A549 (cell line): ENCODE measurements at regions not wholly inside any gene's neighbourhood (a gene's known extent, or its start where the extent isn't known, plus 50 kb on each side); places are given as distances from the start of the nearest gene placed in this dataset.
A peak's percentile ranks its signal among the peaks of the same experiment; 100 is the strongest.

Experiments
- ATAC-seq, 2 experiments: fragments of 200-7000 bp in 1 of 2; fragments of >200 bp in 1 of 2; cut with Nextera tagmentation in 1 of 2; cut with Tn5 transposase in 1 of 2; 3 replicates each; pipeline versions ENCODE4 v1.8.0 to v1.9.1; 2018 to 2020; ENCODE audit warnings: mild to moderate bottlenecking in 1 of 2, moderate library complexity in 1 of 2
- CTCF ChIA-PET: fragments of 300-600 bp; sonication (Branson Sonifier 250); formaldehyde crosslinking; extraction: SDS; loops from one replicate; lab custom pipeline; 2021; ENCODE audit warnings: antibody characterized with exemption, inconsistent platforms; lab: Yijun Ruan, JAX
- POLR2A ChIA-PET: fragments of 350-600 bp; formaldehyde crosslinking; extraction: SDS; loops from one replicate; lab custom pipeline; 2021; ENCODE audit warnings: antibody characterized with exemption, inconsistent platforms; lab: Yijun Ruan, JAX
- DNase-seq, 2 experiments: peaks; one replicate each; pipeline versions ENCODE4 v3.0.0 to v3.0.0-alpha.2; 2011 to 2016; ENCODE audit warnings: low read depth in 1 of 2, low spot score in 1 of 2
- FAIRE-seq: peaks from 2 replicates; lab custom pipeline; 2011; peaks lifted over from hg19 to GRCh38; lab: Jason Lieb, UNC
- H3K27ac ChIP-seq, 2 experiments: fragments of >200 bp; sonication (Bioruptor Twin); formaldehyde crosslinking; 3 replicates each; pipeline ENCODE4 v1.5.1; 2016 to 2017
- H3K4me1 ChIP-seq: fragments of >200 bp; sonication (Bioruptor Twin); formaldehyde crosslinking; 3 replicates; pipeline ENCODE4 v1.6.1; 2016
- H3K4me2 ChIP-seq: fragments of >200 bp; sonication (Bioruptor Twin); formaldehyde crosslinking; 3 replicates; pipeline ENCODE4 v1.6.1; 2016
- H3K4me3 ChIP-seq: fragments of >200 bp; sonication (Bioruptor Twin); formaldehyde crosslinking; 3 replicates; pipeline ENCODE4 v1.5.1; 2016
- H3K9me3 ChIP-seq: fragments of >200 bp; sonication (Bioruptor Twin); formaldehyde crosslinking; 3 replicates; pipeline ENCODE4 v1.6.1; 2016
- ATOH8 ChIP-seq: fragments of 250-450 bp; sonication (Bioruptor Pico); IDR thresholded peaks from 2 replicates; pipeline ENCODE4 v1.5.0; 2020; ENCODE audit warnings: low read depth, mild to moderate bottlenecking, moderate library complexity
- BCL3 ChIP-seq: fragments of >200 bp; sonication (Bioruptor Twin); formaldehyde crosslinking; IDR thresholded peaks from 3 replicates; pipeline ENCODE4 v1.6.1; 2016
- CBX8 ChIP-seq: fragments of 200-600 bp; sonication (generic); IDR thresholded peaks from 2 replicates; pipeline ENCODE4 v1.6.1; 2016
- CHD2 ChIP-seq: fragments of 150-350 bp; IDR thresholded peaks from 2 replicates; pipeline ENCODE4 v1.6.1; 2014; ENCODE audit warnings: low read length; ENCODE audit not compliant: partially characterized antibody
- CHD4 ChIP-seq: fragments of 200-600 bp; sonication (generic); IDR thresholded peaks from 2 replicates; pipeline ENCODE4 v1.6.1; 2016; ENCODE audit warnings: antibody characterized with exemption, mild to moderate bottlenecking, borderline replicate concordance
- ESRRA ChIP-seq: fragments of 150-350 bp; IDR thresholded peaks from 2 replicates; pipeline ENCODE4 v1.6.1; 2014; ENCODE audit warnings: mild to moderate bottlenecking, low read length, borderline replicate concordance
- FOSB ChIP-seq: fragments of 250-450 bp; sonication (Bioruptor Pico); IDR thresholded peaks from 2 replicates; pipeline ENCODE4 v1.5.0; 2020; ENCODE audit warnings: mild to moderate bottlenecking, moderate library complexity
- HDAC2 ChIP-seq: fragments of 200-600 bp; sonication (generic); IDR thresholded peaks from 2 replicates; pipeline ENCODE4 v1.6.1; 2016
- HOXA7 ChIP-seq: fragments of 250-450 bp; sonication (Bioruptor Pico); IDR thresholded peaks from 2 replicates; pipeline ENCODE4 v1.5.0; 2020; ENCODE audit warnings: mild to moderate bottlenecking, moderate library complexity
- HOXB13 ChIP-seq: fragments of 250-450 bp; sonication (Bioruptor Pico); IDR thresholded peaks from 2 replicates; pipeline ENCODE4 v1.5.0; 2020; ENCODE audit warnings: low read depth, mild to moderate bottlenecking, moderate library complexity
- HOXB5 ChIP-seq: fragments of 250-450 bp; sonication (Bioruptor Pico); IDR thresholded peaks from 2 replicates; pipeline ENCODE4 v1.5.0; 2020; ENCODE audit warnings: mild to moderate bottlenecking, moderate library complexity
- JUNB ChIP-seq: fragments of >200 bp; sonication (Bioruptor Twin); formaldehyde crosslinking; IDR thresholded peaks from 2 replicates; pipeline ENCODE4 v1.6.1; 2016
- KDM1A ChIP-seq: fragments of 200-600 bp; sonication (generic); IDR thresholded peaks from 2 replicates; pipeline ENCODE4 v1.6.1; 2016; ENCODE audit warnings: low read depth, mild to moderate bottlenecking
- MYC ChIP-seq: IDR thresholded peaks from 2 replicates; pipeline ENCODE4 v1.6.1; 2012; ENCODE audit warnings: mild to moderate bottlenecking, inconsistent platforms, low read length, improper control_type of control experiment, borderline replicate concordance
- NFE2L2 ChIP-seq: fragments of 150-350 bp; conservative IDR thresholded peaks from 2 replicates; pipeline ENCODE4 v1.6.1; 2014; ENCODE audit warnings: low read length
- NPAS2 ChIP-seq: fragments of 250-450 bp; sonication (Bioruptor Pico); IDR thresholded peaks from 2 replicates; pipeline ENCODE4 v1.8.0; 2022; ENCODE audit warnings: mild to moderate bottlenecking, moderate library complexity, borderline replicate concordance
- PBX3 ChIP-seq: IDR thresholded peaks from 2 replicates; pipeline ENCODE4 v1.6.1; 2012
- PHF8 ChIP-seq: fragments of 200-600 bp; sonication (generic); IDR thresholded peaks from 2 replicates; pipeline ENCODE4 v1.6.1; 2016; ENCODE audit warnings: low read depth, mild to moderate bottlenecking, antibody characterized with exemption, moderate library complexity, borderline replicate concordance
- POLR2A ChIP-seq: IDR thresholded peaks from 2 replicates; pipeline ENCODE4 v1.6.1; 2012; ENCODE audit warnings: mild to moderate bottlenecking, low read length
- POLR2AphosphoS2 ChIP-seq: conservative IDR thresholded peaks from 2 replicates; pipeline ENCODE4 v1.6.1; 2012; ENCODE audit warnings: low read length, improper control_type of control experiment, inconsistent platforms
- RARB ChIP-seq: fragments of 250-450 bp; sonication (Bioruptor Pico); IDR thresholded peaks from 2 replicates; pipeline ENCODE4 v1.8.0; 2021; ENCODE audit warnings: mild to moderate bottlenecking, moderate library complexity
- REST ChIP-seq: fragments of 200-600 bp; sonication (generic); IDR thresholded peaks from 2 replicates; pipeline ENCODE4 v1.6.1; 2016; ENCODE audit warnings: antibody characterized with exemption, mild to moderate bottlenecking, moderate library complexity
- SREBF2 ChIP-seq: fragments of 450-650 bp; IDR thresholded peaks from 2 replicates; pipeline ENCODE4 v1.6.1; 2014; ENCODE audit warnings: mild to moderate bottlenecking, moderate library complexity
- TFCP2L1 ChIP-seq: fragments of 250-450 bp; sonication (Bioruptor Pico); IDR thresholded peaks from 2 replicates; pipeline ENCODE4 v1.5.0; 2021; ENCODE audit warnings: mild to moderate bottlenecking
- ZFP36 ChIP-seq: fragments of 450-650 bp; IDR thresholded peaks from 2 replicates; pipeline ENCODE4 v1.6.1; 2014; ENCODE audit warnings: borderline replicate concordance; ENCODE audit not compliant: partially characterized antibody
- ZNF302 ChIP-seq: fragments of 250-450 bp; sonication (Bioruptor Pico); IDR thresholded peaks from 2 replicates; pipeline ENCODE4 v1.9.0; 2021; ENCODE audit warnings: inconsistent platforms, mild to moderate bottlenecking, moderate library complexity
- WGBS: methylation state at CpG from one replicate; pipeline ENCODE4 v1.1.6; 2017; ENCODE audit errors: missing lambda C conversion rate; 5-methylcytosine and 5-hydroxymethylcytosine counted together

- DNase-seq, result no peak
- Histone ChIP-seq H3K9me3 (no peaks in the 10 kb centered on the region), H3K27ac (peak overlapping the region; percentile 23 to 57; a peak in 4 of 6 replicates)
- TF ChIP-seq ZNF302 (CRISPR knock-in tag) (no peak), NFE2L2 (no peak), ATOH8 (no peak), RARB (CRISPR knock-in tag) (no peak), HDAC2 (no peak), ZFP36 (no peak), PBX3 (no peak), ESRRA (no peak), KDM1A (no peak), HOXB5 (no peak), POLR2AphosphoS2 (no peak), CBX8 (no peak), HOXA7 (CRISPR knock-in tag) (no peak), JUNB (no peak), CHD2 (no peak), CHD4 (no peak), HOXB13 (CRISPR knock-in tag) (no peak), POLR2A (no peak), BCL3 (no peak), NPAS2 (CRISPR knock-in tag) (no peak)
- TF ChIP-seq, all 56 proteins: peak for 0
- ChIA-PET POLR2A (no interaction called here), CTCF (no interaction called here)
- Histone ChIP-seq H3K4me3 (no peak overlapping the region), H3K4me2 (no peak overlapping the region), H3K4me1 (peaks cover 35% of the 10 kb centered on the region)
- ATAC-seq, result no peak
- WGBS, result 38% methylated on average over 6 of the region's 6 CpGs
- FAIRE-seq, result no peak
These were observed 170.2 kb upstream of the PRICKLE1 start for GRCh38 chr12:42759622-42760273.

- Histone ChIP-seq H3K4me1 (peaks cover 35% of the 10 kb centered on the region), H3K27ac (peak overlapping the region in 1 of 2 experiments; percentile 57; a peak in 4 of 6 replicates), H3K4me2 (no peak overlapping the region), H3K9me3 (no peaks in the 10 kb centered on the region), H3K4me3 (no peak overlapping the region)
- TF ChIP-seq FOSB (CRISPR knock-in tag) (no peak), ATOH8 (no peak), SREBF2 (no peak), TFCP2L1 (CRISPR knock-in tag) (no peak), PHF8 (no peak), REST (no peak), MYC (no peak)
- WGBS, result 88% methylated on average over 4 of the region's 4 CpGs
- no peak for ATAC-seq
- POLR2A ChIA-PET, result no interaction called here
- CTCF ChIA-PET, result no interaction called here
- DNase-seq, result no peak
- FAIRE-seq, result no peak
These were observed 169.3 kb upstream of the PRICKLE1 start for GRCh38 chr12:42758806-42759205.
